GM23338 (cell line): ENCODE measurements at regions not wholly inside any gene's neighbourhood (a gene's known extent, or its start where the extent isn't known, plus 50 kb on each side); places are given as distances from the start of the nearest gene placed in this dataset.

Experiments
- ATAC-seq: fragments of 200-7000 bp; cut with Tn5 transposase; 3 replicates; pipeline ENCODE4 v1.9.1; 2020
- DNase-seq: peaks from one replicate; pipeline ENCODE4 v3.0.0-alpha.2; 2015; ENCODE audit warnings: low spot score
- H2AFZ ChIP-seq: fragments of 200-600 bp; sonication (generic); 2 replicates; pipeline ENCODE4 v1.8.0; 2016; ENCODE audit warnings: antibody characterized with exemption, mild to moderate bottlenecking, moderate library complexity
- H3F3A ChIP-seq: fragments of 200-600 bp; sonication (generic); replicated peaks from 2 replicates; pipeline ENCODE4 v1.8.0; 2017; ENCODE audit warnings: antibody characterized with exemption, mixed run types, low read depth
- H3K27ac ChIP-seq: fragments of 200-600 bp; sonication (generic); 2 replicates; pipeline ENCODE4 v1.6.1; 2016; ENCODE audit warnings: low read depth
- H3K27me3 ChIP-seq: fragments of 200-600 bp; sonication (generic); 2 replicates; pipeline ENCODE4 v1.8.0; 2016; ENCODE audit warnings: mild to moderate bottlenecking, mixed run types, moderate library complexity; ENCODE audit not compliant: insufficient read depth
- H3K36me3 ChIP-seq: fragments of 200-600 bp; sonication (generic); 2 replicates; pipeline ENCODE4 v1.8.0; 2016; ENCODE audit warnings: mild to moderate bottlenecking; ENCODE audit not compliant: insufficient read depth
- H3K4me1 ChIP-seq: fragments of 200-600 bp; sonication (generic); 2 replicates; pipeline ENCODE4 v1.8.0; 2016; ENCODE audit warnings: mild to moderate bottlenecking, moderate library complexity; ENCODE audit not compliant: insufficient read depth
- H3K4me2 ChIP-seq: fragments of 200-600 bp; sonication (generic); 2 replicates; pipeline ENCODE4 v1.7.1; 2017; ENCODE audit warnings: mixed run types
- H3K4me3 ChIP-seq: fragments of 200-600 bp; sonication (generic); 2 replicates; pipeline ENCODE4 v1.6.1; 2016; ENCODE audit warnings: mixed run types
- H3K79me2 ChIP-seq: fragments of 200-600 bp; sonication (generic); replicated peaks from 2 replicates; pipeline ENCODE4 v1.8.0; 2017; ENCODE audit warnings: mild to moderate bottlenecking; ENCODE audit not compliant: insufficient read depth
- H3K9me2 ChIP-seq: fragments of 200-600 bp; sonication (generic); 2 replicates; pipeline ENCODE4 v1.8.0; 2017; ENCODE audit not compliant: insufficient read depth
- H4K20me1 ChIP-seq: fragments of 200-600 bp; sonication (generic); replicated peaks from 2 replicates; pipeline ENCODE4 v1.8.0; 2017; ENCODE audit warnings: mild to moderate bottlenecking; ENCODE audit not compliant: insufficient read depth
- H3K27ac Mint-ChIP-seq: 2 replicates; pipeline ENCODE4 v1.8.0; 2020; ENCODE audit warnings: inconsistent platforms, mild to moderate bottlenecking, moderate library complexity, mixed read lengths
- H3K27me3 Mint-ChIP-seq: 3 replicates; pipeline ENCODE4 v1.8.0; 2022; ENCODE audit warnings: low read depth, mild to moderate bottlenecking, moderate library complexity, mixed read lengths, inconsistent platforms; ENCODE audit not compliant: insufficient read depth, poor library complexity
- H3K36me3 Mint-ChIP-seq: 3 replicates; pipeline ENCODE4 v1.8.0; 2021; ENCODE audit warnings: low read depth, mild to moderate bottlenecking, inconsistent platforms, moderate library complexity, mixed read lengths
- H3K4me1 Mint-ChIP-seq: 3 replicates; pipeline ENCODE4 v1.8.0; 2020; ENCODE audit warnings: mild to moderate bottlenecking, inconsistent platforms, mixed read lengths
- H3K4me3 Mint-ChIP-seq: 3 replicates; pipeline ENCODE4 v1.8.0; 2021; ENCODE audit warnings: moderate library complexity, mild to moderate bottlenecking, inconsistent platforms, mixed read lengths
- H3K9me3 Mint-ChIP-seq: 3 replicates; pipeline ENCODE4 v1.8.0; 2020; ENCODE audit warnings: moderate library complexity, mild to moderate bottlenecking, inconsistent platforms, mixed read lengths
- CREB1 ChIP-seq: fragments of 250-450 bp; sonication (Bioruptor Pico); IDR thresholded peaks from 2 replicates; pipeline ENCODE4 v1.5.0; 2020; ENCODE audit warnings: low read depth, mild to moderate bottlenecking, moderate library complexity
- CTCF ChIP-seq, 2 experiments: fragments of 200-600 bp in 1 of 2; sonication (generic) in 1 of 2; conservative IDR thresholded peaks; 2 replicates each; pipeline versions ENCODE4 v1.5.1 to v1.6.1; 2016 to 2017; ENCODE audit warnings: antibody characterized with exemption in 2 of 2, low read depth in 2 of 2, mild to moderate bottlenecking in 2 of 2, moderate library complexity in 1 of 2
- EZH2phosphoT487 ChIP-seq: fragments of 200-600 bp; sonication (generic); IDR thresholded peaks from one replicate; pipeline ENCODE4 v1.8.1; 2018; ENCODE audit warnings: antibody characterized with exemption; ENCODE audit not compliant: unreplicated experiment
- STAT1 ChIP-seq: IDR thresholded peaks from one replicate; pipeline ENCODE4 v1.6.1; 2016; ENCODE audit warnings: antibody characterized with exemption; ENCODE audit not compliant: unreplicated experiment
- ZNF331 ChIP-seq: fragments of 250-450 bp; sonication (Bioruptor Pico); IDR thresholded peaks from 2 replicates; pipeline ENCODE4 v1.5.0; 2020; ENCODE audit warnings: low read depth, mild to moderate bottlenecking, moderate library complexity
- TF ChIP-seq, protein P1 (sequence below): IDR thresholded peaks from 2 replicates; pipeline ENCODE4 v1.6.1; 2016; ENCODE audit warnings: antibody characterized with exemption
- TF ChIP-seq, protein P2 (sequence below): fragments of 250-450 bp; sonication (Bioruptor Pico); IDR thresholded peaks from 2 replicates; pipeline ENCODE4 v1.5.0; 2020; ENCODE audit warnings: mild to moderate bottlenecking, moderate library complexity

GRCh38 chr21:41008974-41009373 is 159.0 kb upstream of the BACE2 start:
- H3K4me2 ChIP-seq, result no peak overlapping the region
- no peak overlapping the region for H3K4me3 Mint-ChIP-seq
- no peak overlapping the region for H2AFZ ChIP-seq
- no peaks in the 10 kb centered on the region for H3K27me3 Mint-ChIP-seq
- DNase-seq (no peak), ATAC-seq (no peak)
- H3K4me1 ChIP-seq, result no peaks in the 10 kb centered on the region
- H3K4me1 Mint-ChIP-seq, result no peaks in the 10 kb centered on the region; the same call in 2 of the 3 replicates
- H3K9me3 Mint-ChIP-seq, result peaks cover 64% of the 10 kb centered on the region
- no peaks in the 10 kb centered on the region for H4K20me1 ChIP-seq
- H3K27ac Mint-ChIP-seq, result no peak overlapping the region
- H3K36me3 ChIP-seq, result no peaks in the 10 kb centered on the region
- H3K9me2 ChIP-seq, result no peaks in the 10 kb centered on the region
- H3K79me2 ChIP-seq, result no peaks in the 10 kb centered on the region
- H3F3A ChIP-seq, result no peaks in the 10 kb centered on the region
- peaks cover 5% of the 10 kb centered on the region; the same call in 2 of the 3 replicates for H3K36me3 Mint-ChIP-seq
- no peak overlapping the region for H3K4me3 ChIP-seq
- H3K27me3 ChIP-seq, result no peaks in the 10 kb centered on the region
- no peak overlapping the region for H3K27ac ChIP-seq
- TF ChIP-seq ZNF331 (CRISPR knock-in tag) (no peak), CREB1 (CRISPR knock-in tag) (no peak), CTCF (conservative IDR thresholded peaks at IDR 0.05; ENCODE audit: low read depth in 2 of 2) (no peak), STAT1 (no peak), EZH2phosphoT487 (no peak)
- TF ChIP-seq, protein P1, sequence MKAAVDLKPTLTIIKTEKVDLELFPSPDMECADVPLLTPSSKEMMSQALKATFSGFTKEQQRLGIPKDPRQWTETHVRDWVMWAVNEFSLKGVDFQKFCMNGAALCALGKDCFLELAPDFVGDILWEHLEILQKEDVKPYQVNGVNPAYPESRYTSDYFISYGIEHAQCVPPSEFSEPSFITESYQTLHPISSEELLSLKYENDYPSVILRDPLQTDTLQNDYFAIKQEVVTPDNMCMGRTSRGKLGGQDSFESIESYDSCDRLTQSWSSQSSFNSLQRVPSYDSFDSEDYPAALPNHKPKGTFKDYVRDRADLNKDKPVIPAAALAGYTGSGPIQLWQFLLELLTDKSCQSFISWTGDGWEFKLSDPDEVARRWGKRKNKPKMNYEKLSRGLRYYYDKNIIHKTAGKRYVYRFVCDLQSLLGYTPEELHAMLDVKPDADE, result no peak
- TF ChIP-seq, protein P2, sequence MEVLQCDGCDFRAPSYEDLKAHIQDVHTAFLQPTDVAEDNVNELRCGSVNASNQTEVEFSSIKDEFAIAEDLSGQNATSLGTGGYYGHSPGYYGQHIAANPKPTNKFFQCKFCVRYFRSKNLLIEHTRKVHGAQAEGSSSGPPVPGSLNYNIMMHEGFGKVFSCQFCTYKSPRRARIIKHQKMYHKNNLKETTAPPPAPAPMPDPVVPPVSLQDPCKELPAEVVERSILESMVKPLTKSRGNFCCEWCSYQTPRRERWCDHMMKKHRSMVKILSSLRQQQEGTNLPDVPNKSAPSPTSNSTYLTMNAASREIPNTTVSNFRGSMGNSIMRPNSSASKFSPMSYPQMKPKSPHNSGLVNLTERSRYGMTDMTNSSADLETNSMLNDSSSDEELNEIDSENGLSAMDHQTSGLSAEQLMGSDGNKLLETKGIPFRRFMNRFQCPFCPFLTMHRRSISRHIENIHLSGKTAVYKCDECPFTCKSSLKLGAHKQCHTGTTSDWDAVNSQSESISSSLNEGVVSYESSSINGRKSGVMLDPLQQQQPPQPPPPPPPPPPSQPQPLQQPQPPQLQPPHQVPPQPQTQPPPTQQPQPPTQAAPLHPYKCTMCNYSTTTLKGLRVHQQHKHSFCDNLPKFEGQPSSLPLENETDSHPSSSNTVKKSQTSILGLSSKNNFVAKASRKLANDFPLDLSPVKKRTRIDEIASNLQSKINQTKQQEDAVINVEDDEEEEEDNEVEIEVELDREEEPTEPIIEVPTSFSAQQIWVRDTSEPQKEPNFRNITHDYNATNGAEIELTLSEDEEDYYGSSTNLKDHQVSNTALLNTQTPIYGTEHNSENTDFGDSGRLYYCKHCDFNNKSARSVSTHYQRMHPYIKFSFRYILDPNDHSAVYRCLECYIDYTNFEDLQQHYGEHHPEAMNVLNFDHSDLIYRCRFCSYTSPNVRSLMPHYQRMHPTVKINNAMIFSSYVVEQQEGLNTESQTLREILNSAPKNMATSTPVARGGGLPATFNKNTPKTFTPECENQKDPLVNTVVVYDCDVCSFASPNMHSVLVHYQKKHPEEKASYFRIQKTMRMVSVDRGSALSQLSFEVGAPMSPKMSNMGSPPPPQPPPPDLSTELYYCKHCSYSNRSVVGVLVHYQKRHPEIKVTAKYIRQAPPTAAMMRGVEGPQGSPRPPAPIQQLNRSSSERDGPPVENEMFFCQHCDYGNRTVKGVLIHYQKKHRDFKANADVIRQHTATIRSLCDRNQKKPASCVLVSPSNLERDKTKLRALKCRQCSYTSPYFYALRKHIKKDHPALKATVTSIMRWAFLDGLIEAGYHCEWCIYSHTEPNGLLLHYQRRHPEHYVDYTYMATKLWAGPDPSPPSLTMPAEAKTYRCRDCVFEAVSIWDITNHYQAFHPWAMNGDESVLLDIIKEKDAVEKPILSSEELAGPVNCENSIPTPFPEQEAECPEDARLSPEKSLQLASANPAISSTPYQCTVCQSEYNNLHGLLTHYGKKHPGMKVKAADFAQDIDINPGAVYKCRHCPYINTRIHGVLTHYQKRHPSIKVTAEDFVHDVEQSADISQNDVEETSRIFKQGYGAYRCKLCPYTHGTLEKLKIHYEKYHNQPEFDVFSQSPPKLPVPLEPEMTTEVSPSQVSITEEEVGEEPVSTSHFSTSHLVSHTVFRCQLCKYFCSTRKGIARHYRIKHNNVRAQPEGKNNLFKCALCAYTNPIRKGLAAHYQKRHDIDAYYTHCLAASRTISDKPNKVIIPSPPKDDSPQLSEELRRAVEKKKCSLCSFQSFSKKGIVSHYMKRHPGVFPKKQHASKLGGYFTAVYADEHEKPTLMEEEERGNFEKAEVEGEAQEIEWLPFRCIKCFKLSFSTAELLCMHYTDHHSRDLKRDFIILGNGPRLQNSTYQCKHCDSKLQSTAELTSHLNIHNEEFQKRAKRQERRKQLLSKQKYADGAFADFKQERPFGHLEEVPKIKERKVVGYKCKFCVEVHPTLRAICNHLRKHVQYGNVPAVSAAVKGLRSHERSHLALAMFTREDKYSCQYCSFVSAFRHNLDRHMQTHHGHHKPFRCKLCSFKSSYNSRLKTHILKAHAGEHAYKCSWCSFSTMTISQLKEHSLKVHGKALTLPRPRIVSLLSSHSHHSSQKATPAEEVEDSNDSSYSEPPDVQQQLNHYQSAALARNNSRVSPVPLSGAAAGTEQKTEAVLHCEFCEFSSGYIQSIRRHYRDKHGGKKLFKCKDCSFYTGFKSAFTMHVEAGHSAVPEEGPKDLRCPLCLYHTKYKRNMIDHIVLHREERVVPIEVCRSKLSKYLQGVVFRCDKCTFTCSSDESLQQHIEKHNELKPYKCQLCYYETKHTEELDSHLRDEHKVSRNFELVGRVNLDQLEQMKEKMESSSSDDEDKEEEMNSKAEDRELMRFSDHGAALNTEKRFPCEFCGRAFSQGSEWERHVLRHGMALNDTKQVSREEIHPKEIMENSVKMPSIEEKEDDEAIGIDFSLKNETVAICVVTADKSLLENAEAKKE, result no peak
